HepG2 (cell line): ENCODE measurements at regions not wholly inside any gene's neighbourhood (a gene's known extent, or its start where the extent isn't known, plus 50 kb on each side); places are given as distances from the start of the nearest gene placed in this dataset.

Source experiments
- ATAC-seq: fragments of 200-7000 bp; cut with Tn5 transposase; 3 replicates; pipeline ENCODE4 v1.9.1; 2020; ENCODE audit warnings: mild to moderate bottlenecking, moderate library complexity
- BruUV-seq: library from RNA; stranded (reverse); fragments of 400-500 nt; replicated peaks from 2 replicates; lab custom pipeline; 2021; lab: Mats Ljungman, UMichigan
- CTCF ChIA-PET: fragments of 300-600 bp; formaldehyde crosslinking; extraction: SDS; loops from one replicate; lab custom pipeline; 2021; ENCODE audit warnings: low total read pairs, inconsistent platforms, low intra/inter-chr PET ratio; lab: Yijun Ruan, JAX
- POLR2A ChIA-PET: fragments of 350-600 bp; sonication (Branson Sonifier 250); formaldehyde crosslinking; loops from one replicate; lab custom pipeline; 2020; ENCODE audit warnings: antibody characterized with exemption, inconsistent platforms; lab: Yijun Ruan, JAX
- DNase-seq: peaks from one replicate; pipeline ENCODE4 v3.0.0-alpha.2; 2015; ENCODE audit warnings: low spot score
- FAIRE-seq: peaks from 3 replicates; lab custom pipeline; 2011; peaks lifted over from hg19 to GRCh38; lab: Jason Lieb, UNC
- H2AFZ ChIP-seq: one replicate; pipeline ENCODE4 v1.6.1; 2011; ENCODE audit warnings: low read length, inconsistent platforms
- H3K27ac ChIP-seq: fragments of 300-600 bp; 3 replicates; pipeline ENCODE4 v1.8.0; 2011; ENCODE audit warnings: mixed run types, mild to moderate bottlenecking, mixed read lengths, low read length, inconsistent platforms; ENCODE audit not compliant: insufficient read depth; ENCODE audit errors: extremely low read length
- H3K27me3 ChIP-seq, 2 experiments: fragments of 200-600 bp in 1 of 2; 2 replicates in 1 of 2; 3 replicates in 1 of 2; pipeline versions ENCODE4 v1.6.0 to v1.8.0; 2011; ENCODE audit warnings: low read length in 2 of 2, mild to moderate bottlenecking in 2 of 2, moderate library complexity in 2 of 2, inconsistent platforms in 1 of 2; ENCODE audit not compliant: insufficient read depth in 2 of 2, control insufficient read depth in 1 of 2
- H3K36me3 ChIP-seq, 2 experiments: fragments of 200-600 bp in 1 of 2; replicated peaks in 1 of 2; 2 replicates in 1 of 2; 3 replicates in 1 of 2; pipeline versions ENCODE4 v1.5.1 to v1.8.0; 2011; ENCODE audit warnings: low read length in 2 of 2, inconsistent platforms in 1 of 2; ENCODE audit not compliant: insufficient read depth in 2 of 2, control insufficient read depth in 1 of 2
- H3K4me1 ChIP-seq: 2 replicates; pipeline ENCODE4 v1.5.1; 2012; ENCODE audit warnings: low read length, inconsistent platforms; ENCODE audit not compliant: insufficient read depth
- H3K4me2 ChIP-seq: 2 replicates; pipeline ENCODE4 v1.6.0; 2011; ENCODE audit warnings: low read depth, low read length, inconsistent platforms
- H3K4me3 ChIP-seq, 3 experiments: fragments of 200-600 bp in 1 of 3; sonication (generic), shearing (Covaris generic) in 1 of 3; replicated peaks in 1 of 3; 2 replicates each; pipeline ENCODE4 v1.5.1; 2011 to 2016; ENCODE audit warnings: low read length in 3 of 3, inconsistent platforms in 2 of 3, low read depth in 2 of 3, mild to moderate bottlenecking in 2 of 3, control low read depth in 1 of 3, mixed read lengths in 1 of 3; ENCODE audit not compliant: insufficient read depth in 1 of 3
- H3K79me2 ChIP-seq: one replicate; pipeline ENCODE4 v1.6.1; 2011; ENCODE audit warnings: low read length, inconsistent platforms; ENCODE audit not compliant: insufficient read depth
- H3K9ac ChIP-seq: 2 replicates; pipeline ENCODE4 v1.6.0; 2011; ENCODE audit warnings: mild to moderate bottlenecking, low read depth, low read length, inconsistent platforms; ENCODE audit not compliant: insufficient read depth
- H3K9me3 ChIP-seq: 2 replicates; pipeline ENCODE4 v1.5.1; 2012; ENCODE audit warnings: mild to moderate bottlenecking, low read length
- H4K20me1 ChIP-seq: 2 replicates; pipeline ENCODE4 v1.6.0; 2011; ENCODE audit warnings: inconsistent platforms, mild to moderate bottlenecking, low read length, moderate library complexity; ENCODE audit not compliant: insufficient read depth
- CEBPB ChIP-seq: IDR thresholded peaks from 2 replicates; pipeline ENCODE4 v1.6.1; 2011; ENCODE audit warnings: low read depth, low read length, improper control_type of control experiment, borderline replicate concordance
- PAXIP1 ChIP-seq: sonication (generic); formaldehyde crosslinking; conservative IDR thresholded peaks from 2 replicates; pipeline ENCODE4 v1.4.0; 2020; ENCODE audit warnings: mild to moderate bottlenecking, missing genetic modification reagents, moderate library complexity
- ZBTB1 ChIP-seq: sonication (generic); formaldehyde crosslinking; IDR thresholded peaks from 2 replicates; pipeline ENCODE4 v1.4.0; 2020; ENCODE audit warnings: missing genetic modification reagents, borderline replicate concordance
- ZNF337 ChIP-seq: sonication (generic); formaldehyde crosslinking; IDR thresholded peaks from 2 replicates; pipeline ENCODE4 v1.5.1; 2020; ENCODE audit warnings: missing genetic modification reagents, low read depth, mild to moderate bottlenecking, borderline replicate concordance
- ZNF775 ChIP-seq: sonication (generic); formaldehyde crosslinking; IDR thresholded peaks from 2 replicates; pipeline ENCODE4 v1.4.0; 2020; ENCODE audit warnings: missing genetic modification reagents, mild to moderate bottlenecking, moderate library complexity, borderline replicate concordance
- WGBS: methylation state at CpG from one replicate; pipeline ENCODE4 v1.1.6; 2017; ENCODE audit warnings: low lambda C conversion rate; 5-methylcytosine and 5-hydroxymethylcytosine counted together
- in situ Hi-C: cut with HindIII; loops from 2 replicates; pipeline ENCODE4 v1.10.0; 2017; ENCODE audit warnings: low pct_unique_long_range_greater_than_20kb; ENCODE audit not compliant: extremely low pct_ligation_motif_present
- intact Hi-C: fragments of 100-400 bp; cut with micrococcal nuclease; formaldehyde crosslinking; loops from one replicate; pipeline ENCODE4 v1.10.0; 2022; ENCODE audit not compliant: unreplicated experiment
- TF ChIP-seq, protein P1 (sequence below): sonication (generic); formaldehyde crosslinking; IDR thresholded peaks from 2 replicates; pipeline ENCODE4 v1.4.0; 2020; ENCODE audit warnings: missing genetic modification reagents, borderline replicate concordance

GRCh38 chr6:1473166-1473565 lies 83.8 kb downstream of the FOXF2 start (continued):
- no peak for TF ChIP-seq ZBTB1 (CRISPR knock-in tag)
- TF ChIP-seq, protein P1, sequence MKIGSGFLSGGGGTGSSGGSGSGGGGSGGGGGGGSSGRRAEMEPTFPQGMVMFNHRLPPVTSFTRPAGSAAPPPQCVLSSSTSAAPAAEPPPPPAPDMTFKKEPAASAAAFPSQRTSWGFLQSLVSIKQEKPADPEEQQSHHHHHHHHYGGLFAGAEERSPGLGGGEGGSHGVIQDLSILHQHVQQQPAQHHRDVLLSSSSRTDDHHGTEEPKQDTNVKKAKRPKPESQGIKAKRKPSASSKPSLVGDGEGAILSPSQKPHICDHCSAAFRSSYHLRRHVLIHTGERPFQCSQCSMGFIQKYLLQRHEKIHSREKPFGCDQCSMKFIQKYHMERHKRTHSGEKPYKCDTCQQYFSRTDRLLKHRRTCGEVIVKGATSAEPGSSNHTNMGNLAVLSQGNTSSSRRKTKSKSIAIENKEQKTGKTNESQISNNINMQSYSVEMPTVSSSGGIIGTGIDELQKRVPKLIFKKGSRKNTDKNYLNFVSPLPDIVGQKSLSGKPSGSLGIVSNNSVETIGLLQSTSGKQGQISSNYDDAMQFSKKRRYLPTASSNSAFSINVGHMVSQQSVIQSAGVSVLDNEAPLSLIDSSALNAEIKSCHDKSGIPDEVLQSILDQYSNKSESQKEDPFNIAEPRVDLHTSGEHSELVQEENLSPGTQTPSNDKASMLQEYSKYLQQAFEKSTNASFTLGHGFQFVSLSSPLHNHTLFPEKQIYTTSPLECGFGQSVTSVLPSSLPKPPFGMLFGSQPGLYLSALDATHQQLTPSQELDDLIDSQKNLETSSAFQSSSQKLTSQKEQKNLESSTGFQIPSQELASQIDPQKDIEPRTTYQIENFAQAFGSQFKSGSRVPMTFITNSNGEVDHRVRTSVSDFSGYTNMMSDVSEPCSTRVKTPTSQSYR (CRISPR knock-in tag): no peak

- intact Hi-C loops: no loop called here
- no peak for FAIRE-seq
These were observed 84.2 kb downstream of the FOXF2 start for GRCh38 chr6:1473598-1473997.

More at GRCh38 chr6:1473598-1473997, 84.2 kb downstream of the FOXF2 start:
- Histone ChIP-seq H3K79me2 (no peaks in the 10 kb centered on the region), H3K4me1 (no peaks in the 10 kb centered on the region), H3K9ac (no peak overlapping the region), H3K36me3 (no peaks in the 10 kb centered on the region), H3K9me3 (no peaks in the 10 kb centered on the region), H3K4me3 (no peak overlapping the region), H3K4me2 (no peak overlapping the region), H2AFZ (no peak overlapping the region), H3K27me3 (peaks cover 0 to 31% of the 10 kb centered on the region in 2 experiments; a peak in 4 of 5 replicates), H3K27ac (no peak overlapping the region), H4K20me1 (no peaks in the 10 kb centered on the region)
- ChIA-PET POLR2A (no interaction called here), CTCF (no interaction called here)
- TF ChIP-seq CEBPB (peak; percentile 86), ZNF775 (CRISPR knock-in tag) (no peak), PAXIP1 (CRISPR knock-in tag) (no peak), ZNF337 (no peak)
- ATAC-seq: no peak
- BruUV-seq: no TSS peak
- 9% methylated on average over 1 of the region's 1 CpG for WGBS
- in situ Hi-C loops: no loop called here
- DNase-seq: no peak
